ENCODE measurements at regions not wholly inside any gene's neighbourhood (a gene's known extent, or its start where the extent isn't known, plus 50 kb on each side); places are given as distances from the start of the nearest gene placed in this dataset.

- TF ChIP-seq CTCF (IDR thresholded peaks at IDR 0.05): no peak
- no peak for TF ChIP-seq POLR2AphosphoS5 (IDR thresholded peaks at IDR 0.05)
- no peak for TF ChIP-seq EP300 (IDR thresholded peaks at IDR 0.05)
Measured at GRCh38 chr7:124366118-124366517, 333.3 kb upstream of the TMEM229A start.
